GM21576 (cell line): ENCODE measurements at regions not wholly inside any gene's neighbourhood (a gene's known extent, or its start where the extent isn't known, plus 50 kb on each side); places are given as distances from the start of the nearest gene placed in this dataset.
"Not testable (repeated sequence)": the region's sequence is repeated elsewhere in the genome, so short reads cannot be mapped to it uniquely, and the experiment has no call there.

Experiments used
- ATAC-seq: cut with Tn5 transposase; IDR thresholded peaks from one replicate; pipeline ENCODE4 v1.9.1; 2021; ENCODE audit warnings: mild to moderate bottlenecking, moderate library complexity; ENCODE audit not compliant: unreplicated experiment

GRCh38 chr6:44733868-44734267 is 346.4 kb downstream of the CDC5L start:
- no peak for ATAC-seq

- no peak for ATAC-seq
These were observed 347.6 kb downstream of the CDC5L start for GRCh38 chr6:44734886-44735629.

GRCh38 chr6:44735630-44735963 is 348.1 kb downstream of the CDC5L start:
- ATAC-seq: no peak

DNA sequence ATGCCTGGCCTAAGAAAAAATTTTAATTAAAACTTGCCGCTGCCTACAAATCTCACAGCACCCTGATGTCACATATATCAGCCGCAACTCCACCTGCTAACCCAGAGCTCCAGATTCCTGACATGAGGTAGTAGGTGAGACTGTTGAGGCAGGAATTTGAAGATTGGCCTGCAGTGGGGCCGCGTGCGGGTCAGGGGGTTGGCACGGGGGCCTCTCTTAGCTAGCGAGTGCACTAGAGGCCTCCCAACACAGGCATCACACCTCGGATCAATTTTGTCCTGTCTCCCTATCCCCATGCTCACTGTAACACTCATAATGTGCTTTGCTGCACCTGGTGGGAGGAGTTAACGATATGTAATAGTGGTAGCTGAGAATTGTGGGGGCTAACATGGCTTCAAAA is 349.8 kb downstream of the CDC5L start:
- ATAC-seq: no peak

- ATAC-seq: no peak
These were observed 350.5 kb downstream of the CDC5L start for GRCh38 chr6:44737829-44738528.

DNA sequence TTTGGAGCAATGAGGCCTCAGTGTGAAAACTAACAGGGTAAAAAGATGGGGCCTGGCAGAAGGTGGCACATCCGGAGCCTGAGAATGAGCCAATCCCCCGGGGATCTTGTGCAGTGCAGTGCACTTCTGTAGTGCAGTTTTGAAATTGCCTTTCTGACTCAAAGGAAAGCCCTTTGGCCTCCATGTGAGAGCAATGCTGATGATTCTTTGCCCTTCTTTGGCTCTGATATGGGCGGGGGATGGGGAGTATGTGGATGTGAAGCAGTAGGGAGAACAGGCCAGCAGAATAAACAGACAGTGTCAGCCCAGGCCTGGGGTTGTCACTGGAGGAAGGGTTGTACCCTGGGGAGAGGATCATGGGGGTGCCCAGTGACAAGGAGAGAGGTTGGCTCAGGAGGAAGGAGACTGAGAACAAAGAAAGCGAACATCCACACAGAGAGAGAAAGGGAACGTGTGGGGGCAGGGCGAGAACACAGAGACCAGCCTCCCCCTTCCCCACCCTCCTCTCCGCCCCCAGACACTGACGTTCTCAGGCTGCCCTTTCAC is 351.2 kb downstream of the CDC5L start:
- ATAC-seq: peak; percentile 39

GRCh38 chr6:44739181-44739580 is 351.7 kb downstream of the CDC5L start:
- no peak for ATAC-seq

DNA sequence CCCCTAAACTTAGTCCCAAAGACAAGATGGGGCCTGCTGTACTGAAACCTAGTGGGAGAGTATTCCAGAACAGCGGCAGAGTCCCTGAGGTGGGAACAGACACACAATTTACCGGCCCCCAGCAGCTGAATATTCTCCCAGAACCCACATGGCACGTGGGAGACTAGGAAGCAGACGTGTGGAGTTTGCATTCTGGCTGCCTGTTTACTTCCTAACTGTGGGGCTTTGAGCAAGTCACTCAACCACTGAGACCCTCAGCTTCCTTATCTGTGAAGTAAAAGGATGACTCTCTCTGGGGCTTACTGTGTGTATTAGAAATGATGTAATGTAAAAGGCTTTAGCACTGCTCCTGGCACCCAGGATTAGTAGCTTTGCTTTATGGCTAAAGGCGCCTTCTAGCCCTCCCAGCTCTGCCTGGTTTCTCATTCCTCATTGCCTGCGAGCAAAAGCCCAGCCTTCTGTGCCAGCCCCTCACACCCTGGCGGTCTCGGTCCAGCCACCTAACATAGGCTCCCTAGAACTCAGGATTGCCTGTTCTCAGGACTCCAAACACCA is 353.1 kb downstream of the CDC5L start:
- no peak for ATAC-seq

GRCh38 chr6:44742201-44742600 is 354.7 kb downstream of the CDC5L start:
- no peak for ATAC-seq

- ATAC-seq: no peak
These were observed 355.4 kb downstream of the CDC5L start for GRCh38 chr6:44742828-44743372.

DNA sequence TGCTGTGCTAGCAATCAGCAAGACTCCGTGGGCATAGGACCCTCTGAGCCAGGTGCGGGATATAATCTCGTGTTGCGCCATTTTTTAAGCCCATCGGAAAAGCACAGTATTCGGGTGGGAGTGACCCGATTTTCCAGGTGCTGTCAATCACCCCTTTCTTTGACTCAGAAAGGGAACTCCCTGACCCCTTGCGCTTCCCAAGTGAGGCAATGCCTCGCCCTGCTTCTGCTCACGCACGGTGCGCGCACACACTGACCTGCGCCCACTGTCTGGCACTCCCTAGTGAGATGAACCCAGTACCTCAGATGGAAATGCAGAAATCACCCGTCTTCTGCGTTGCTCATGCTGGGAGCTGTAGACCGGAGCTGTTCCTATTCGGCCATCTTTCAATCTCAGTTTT is 372.6 kb downstream of the CDC5L start:
- not testable (repeated sequence) for ATAC-seq

GRCh38 chr6:44761046-44761445 is 373.5 kb downstream of the CDC5L start:
- no peak for ATAC-seq

DNA sequence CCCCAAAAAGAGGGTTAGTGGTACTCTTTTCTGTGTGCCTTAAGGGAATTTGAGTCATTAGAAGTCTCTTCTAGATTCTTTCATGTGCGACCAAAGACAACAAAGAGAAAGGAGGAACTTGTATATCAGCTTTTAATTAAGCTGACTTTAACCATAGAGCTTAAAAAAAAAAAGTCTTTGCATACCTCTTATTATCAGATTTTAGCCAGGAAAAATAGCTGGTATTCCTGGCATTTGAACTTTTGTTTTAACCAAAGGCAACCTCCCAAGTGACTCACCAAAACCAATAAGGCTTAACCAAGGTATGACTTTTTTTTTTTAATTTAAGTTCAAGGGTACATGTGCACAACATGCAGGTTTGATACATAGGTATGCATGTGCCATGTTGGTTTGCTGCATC is 375.0 kb downstream of the CDC5L start:
- ATAC-seq: no peak

DNA sequence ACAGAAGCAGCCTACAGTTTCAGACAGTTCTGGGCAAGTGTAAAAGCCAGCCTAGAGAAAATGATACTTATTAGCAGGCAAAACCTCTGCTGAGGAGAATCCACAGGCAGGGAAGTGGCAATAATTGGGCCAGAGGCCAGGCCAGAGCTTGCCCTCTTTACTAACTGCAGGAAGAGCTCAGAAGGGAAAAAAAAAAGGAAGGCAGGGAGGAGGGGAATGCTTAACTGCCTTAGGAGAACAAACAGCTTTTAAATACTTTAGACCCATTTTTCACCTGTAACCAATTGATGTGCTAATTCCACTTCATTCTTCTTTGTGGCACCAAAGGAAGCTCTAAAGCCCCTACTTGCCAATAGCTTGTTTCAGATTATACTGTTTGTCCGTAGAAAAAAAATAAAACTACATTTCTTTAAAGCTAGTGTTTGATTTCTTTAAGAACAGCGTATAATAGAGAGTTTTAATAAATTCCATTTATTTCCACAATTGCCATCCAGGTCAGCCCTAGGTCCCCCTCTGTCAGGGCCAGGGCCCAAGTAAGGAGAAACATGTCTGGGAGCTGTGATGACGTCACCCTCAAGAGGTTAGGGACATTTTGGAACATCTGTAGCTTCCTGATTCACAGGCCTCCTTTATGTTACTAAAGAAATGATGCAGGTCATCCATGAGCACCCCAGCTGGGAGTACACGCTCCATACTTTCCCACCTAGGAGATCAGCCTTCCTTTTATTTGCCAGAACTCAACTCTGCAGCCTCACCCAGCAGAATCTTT is 384.3 kb downstream of the CDC5L start:
- no peak for ATAC-seq

GRCh38 chr6:44772838-44773237 is 385.3 kb downstream of the CDC5L start:
- no peak for ATAC-seq

GRCh38 chr6:44775121-44775520 is 387.6 kb downstream of the CDC5L start:
- no peak for ATAC-seq

DNA sequence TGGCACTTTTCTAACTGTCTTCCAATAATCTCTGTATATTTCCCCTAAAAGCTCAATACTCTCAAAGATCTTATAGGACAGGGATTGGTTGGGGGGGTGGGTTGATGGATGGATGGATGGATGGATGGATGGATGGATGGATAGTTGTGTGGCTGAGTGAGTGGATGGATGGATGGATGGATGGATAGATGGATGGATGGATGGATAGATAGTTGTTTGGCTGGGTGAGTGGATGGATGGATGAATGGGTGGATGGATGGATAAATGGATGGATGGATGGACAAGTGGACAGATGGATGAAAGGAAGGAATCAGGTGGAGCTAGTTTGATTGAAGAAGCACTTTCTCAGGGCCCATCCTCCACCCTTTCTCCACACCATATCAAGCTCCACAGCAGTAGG is 388.8 kb downstream of the CDC5L start:
- ATAC-seq: no peak

GRCh38 chr6:44778513-44778912 is 391.0 kb downstream of the CDC5L start:
- no peak for ATAC-seq
